ENCODE measurements at regions not wholly inside any gene's neighbourhood (a gene's known extent, or its start where the extent isn't known, plus 50 kb on each side); places are given as distances from the start of the nearest gene placed in this dataset.

DNA sequence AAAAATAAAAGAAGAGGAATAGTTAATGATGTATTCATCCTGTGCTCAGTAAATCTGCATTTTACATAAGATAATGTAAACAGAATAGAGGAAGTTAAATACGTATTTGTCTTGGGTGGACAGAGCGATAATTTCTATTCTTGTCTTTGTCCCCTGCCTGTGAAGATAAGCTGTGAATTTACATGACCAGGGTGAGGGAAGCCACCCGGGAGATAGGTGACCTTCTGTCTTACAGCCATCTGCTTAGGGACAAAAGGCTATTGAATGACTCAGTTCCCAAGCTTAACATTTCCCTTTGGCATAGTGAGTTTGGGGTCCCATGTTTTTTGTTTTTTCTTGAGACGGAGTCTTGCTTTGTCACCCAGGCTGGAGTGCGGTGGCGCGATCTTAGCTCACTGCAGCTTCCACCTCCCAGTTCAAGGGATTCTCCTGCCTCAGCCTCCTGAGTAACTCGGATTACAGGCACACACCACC lies 88.7 kb upstream of the KCTD7 start:
- no peaks in the 10 kb centered on the region for H3K27me3 ChIP-seq (replicated peaks; ENCODE audit: insufficient read depth, low read depth, low read length, poor library complexity)
- POLR2A ChIA-PET (ENCODE audit: low non-redundant PET) = no interaction called here
- intact Hi-C loops (cut with micrococcal nuclease; ENCODE audit: unreplicated experiment) = no loop called here
- CTCF ChIA-PET = no interaction called here
- no peaks in the 10 kb centered on the region for H3K36me3 ChIP-seq (ENCODE audit: insufficient read depth, low read length, poor library complexity, severe bottlenecking)
- no peaks in the 10 kb centered on the region for H3K9me3 ChIP-seq (ENCODE audit: low read depth, low read length, poor library complexity, severe bottlenecking)
- H3K4me1 ChIP-seq (ENCODE audit: insufficient read depth, low read length, poor library complexity, severe bottlenecking) = no peaks in the 10 kb centered on the region
- no peak overlapping the region for H3K4me3 ChIP-seq (ENCODE audit: low read depth, low read length, poor library complexity, severe bottlenecking)
- TF ChIP-seq, protein P1, sequence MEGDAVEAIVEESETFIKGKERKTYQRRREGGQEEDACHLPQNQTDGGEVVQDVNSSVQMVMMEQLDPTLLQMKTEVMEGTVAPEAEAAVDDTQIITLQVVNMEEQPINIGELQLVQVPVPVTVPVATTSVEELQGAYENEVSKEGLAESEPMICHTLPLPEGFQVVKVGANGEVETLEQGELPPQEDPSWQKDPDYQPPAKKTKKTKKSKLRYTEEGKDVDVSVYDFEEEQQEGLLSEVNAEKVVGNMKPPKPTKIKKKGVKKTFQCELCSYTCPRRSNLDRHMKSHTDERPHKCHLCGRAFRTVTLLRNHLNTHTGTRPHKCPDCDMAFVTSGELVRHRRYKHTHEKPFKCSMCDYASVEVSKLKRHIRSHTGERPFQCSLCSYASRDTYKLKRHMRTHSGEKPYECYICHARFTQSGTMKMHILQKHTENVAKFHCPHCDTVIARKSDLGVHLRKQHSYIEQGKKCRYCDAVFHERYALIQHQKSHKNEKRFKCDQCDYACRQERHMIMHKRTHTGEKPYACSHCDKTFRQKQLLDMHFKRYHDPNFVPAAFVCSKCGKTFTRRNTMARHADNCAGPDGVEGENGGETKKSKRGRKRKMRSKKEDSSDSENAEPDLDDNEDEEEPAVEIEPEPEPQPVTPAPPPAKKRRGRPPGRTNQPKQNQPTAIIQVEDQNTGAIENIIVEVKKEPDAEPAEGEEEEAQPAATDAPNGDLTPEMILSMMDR (conservative IDR thresholded peaks at IDR 0.05; ENCODE audit: low read depth, low read length) = no peak
- no peak for TF ChIP-seq EZH2 (IDR thresholded peaks at IDR 0.05; ENCODE audit: borderline replicate concordance, low read depth, low read length, poor library complexity, severe bottlenecking)
- H3K27ac ChIP-seq (ENCODE audit: low read depth, low read length, poor library complexity, severe bottlenecking) = no peak overlapping the region
- DNase-seq (ENCODE audit: low spot score) = no peak
- BruUV-seq (replicated peaks) = no TSS peak

DNA sequence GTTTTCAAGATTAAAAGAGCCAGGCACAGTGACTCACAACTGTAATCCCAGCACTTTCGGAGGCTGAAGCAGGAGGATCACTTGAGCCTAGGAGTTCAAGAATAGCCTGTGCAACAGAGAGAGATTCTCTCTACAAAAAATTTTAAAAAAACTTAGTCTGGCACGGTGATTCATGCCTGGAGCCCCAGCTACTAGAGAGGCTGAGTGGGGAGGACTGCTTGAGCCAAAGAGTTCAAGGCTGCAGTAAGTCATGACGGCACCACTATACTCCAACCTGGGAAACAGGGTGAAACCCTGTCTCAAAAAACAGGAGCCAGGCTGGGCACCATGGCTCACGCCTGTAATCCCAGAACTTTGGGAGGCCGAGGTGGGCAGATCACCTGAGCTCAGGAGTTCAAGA lies 86.6 kb upstream of the KCTD7 start:
- DNase-seq (ENCODE audit: low spot score) = no peak
- Histone ChIP-seq H3K4me1 (ENCODE audit: insufficient read depth, low read length, poor library complexity, severe bottlenecking) (no peaks in the 10 kb centered on the region), H3K27me3 (replicated peaks; ENCODE audit: insufficient read depth, low read depth, low read length, poor library complexity) (no peaks in the 10 kb centered on the region), H3K36me3 (ENCODE audit: insufficient read depth, low read length, poor library complexity, severe bottlenecking) (peaks cover 3% of the 10 kb centered on the region), H3K27ac (ENCODE audit: low read depth, low read length, poor library complexity, severe bottlenecking) (no peak overlapping the region), H3K9me3 (ENCODE audit: low read depth, low read length, poor library complexity, severe bottlenecking) (no peaks in the 10 kb centered on the region), H3K4me3 (ENCODE audit: low read depth, low read length, poor library complexity, severe bottlenecking) (no peak overlapping the region)
- TF ChIP-seq, protein P1 (conservative IDR thresholded peaks at IDR 0.05; ENCODE audit: low read depth, low read length) = no peak
- TF ChIP-seq EZH2 (IDR thresholded peaks at IDR 0.05; ENCODE audit: borderline replicate concordance, low read depth, low read length, poor library complexity, severe bottlenecking) = no peak
- ChIA-PET POLR2A (ENCODE audit: low non-redundant PET) (no interaction called here), CTCF (interaction anchor here (0.6 kb wide), 1 partner anchor 10 kb away, joined by 3 read pairs; no protein-coding TSS in a partner anchor)
- intact Hi-C loops (cut with micrococcal nuclease; ENCODE audit: unreplicated experiment) = no loop called here
- BruUV-seq (replicated peaks) = no TSS peak

DNA sequence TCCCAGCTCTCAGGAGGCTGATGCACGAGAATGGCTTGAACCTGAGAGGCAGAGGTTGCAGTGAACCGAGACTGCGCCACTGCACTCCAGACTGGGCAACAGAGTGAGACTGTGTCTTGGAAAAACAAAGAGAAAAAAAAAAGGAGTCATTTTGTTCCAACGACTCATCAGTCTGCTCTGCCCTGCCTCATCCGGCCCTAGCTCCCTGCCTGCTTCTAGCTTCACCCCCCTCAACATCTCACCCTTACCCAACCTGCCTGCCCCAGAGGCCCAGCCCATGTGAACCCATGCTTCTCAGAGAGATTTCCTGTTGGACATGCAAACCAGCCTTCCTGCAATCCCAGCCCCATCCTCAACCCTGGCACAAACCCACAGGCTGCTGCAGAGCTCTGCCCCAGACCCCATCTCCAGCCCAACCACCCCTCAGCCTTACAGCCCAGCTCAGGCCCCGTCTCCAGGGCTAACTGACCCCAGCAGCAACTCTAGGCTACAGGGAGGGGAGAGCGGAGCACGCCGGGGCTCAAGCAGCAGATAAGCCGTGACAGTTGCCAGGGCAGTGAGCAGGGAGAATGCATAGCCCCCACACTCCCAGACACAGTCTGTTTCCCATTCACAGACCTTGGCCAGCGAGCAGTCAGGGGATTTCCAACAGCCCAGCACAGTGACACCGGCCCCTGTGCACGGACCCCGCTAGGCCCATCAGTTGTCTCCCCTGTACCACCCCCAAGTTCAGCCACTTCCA lies 86.0 kb upstream of the KCTD7 start:
- TF ChIP-seq, protein P1 (conservative IDR thresholded peaks at IDR 0.05; ENCODE audit: low read depth, low read length) = no peak
- TF ChIP-seq EZH2 (IDR thresholded peaks at IDR 0.05; ENCODE audit: borderline replicate concordance, low read depth, low read length, poor library complexity, severe bottlenecking) = no peak
- BruUV-seq (replicated peaks) = no TSS peak
- Histone ChIP-seq H3K4me1 (ENCODE audit: insufficient read depth, low read length, poor library complexity, severe bottlenecking) (no peaks in the 10 kb centered on the region), H3K4me3 (ENCODE audit: low read depth, low read length, poor library complexity, severe bottlenecking) (no peak overlapping the region), H3K9me3 (ENCODE audit: low read depth, low read length, poor library complexity, severe bottlenecking) (no peaks in the 10 kb centered on the region), H3K27ac (ENCODE audit: low read depth, low read length, poor library complexity, severe bottlenecking) (no peak overlapping the region), H3K36me3 (ENCODE audit: insufficient read depth, low read length, poor library complexity, severe bottlenecking) (peaks cover 3% of the 10 kb centered on the region), H3K27me3 (replicated peaks; ENCODE audit: insufficient read depth, low read depth, low read length, poor library complexity) (no peaks in the 10 kb centered on the region)
- ChIA-PET CTCF (interaction anchor here (0.6 kb wide), 1 partner anchor 10 kb away, joined by 3 read pairs; no protein-coding TSS in a partner anchor), POLR2A (ENCODE audit: low non-redundant PET) (no interaction called here)
- DNase-seq (ENCODE audit: low spot score) = no peak
- intact Hi-C loops (cut with micrococcal nuclease; ENCODE audit: unreplicated experiment) = no loop called here

All from A673 (cell line).